WERI-Rb-1 (cell line): ENCODE measurements at regions not wholly inside any gene's neighbourhood (a gene's known extent, or its start where the extent isn't known, plus 50 kb on each side); places are given as distances from the start of the nearest gene placed in this dataset.

Experiments
- DNase-seq: peaks from one replicate; pipeline ENCODE4 v3.0.0-alpha.2; 2020
- H3K27ac ChIP-seq: fragments of 250-450 bp; sonication (Bioruptor Pico); 2 replicates; pipeline ENCODE4 v1.5.1; 2020; ENCODE audit warnings: mild to moderate bottlenecking, moderate library complexity
- H3K27me3 ChIP-seq: fragments of 250-450 bp; sonication (Bioruptor Pico); 2 replicates; pipeline ENCODE4 v1.5.1; 2021; ENCODE audit warnings: mild to moderate bottlenecking, low read depth, moderate library complexity; ENCODE audit not compliant: insufficient read depth, severe bottlenecking
- H3K36me3 ChIP-seq: fragments of 250-450 bp; sonication (Bioruptor Pico); 2 replicates; pipeline ENCODE4 v1.5.1; 2020; ENCODE audit warnings: mild to moderate bottlenecking, moderate library complexity
- H3K4me3 ChIP-seq: 2 replicates; pipeline ENCODE4 v1.5.1; 2011; ENCODE audit warnings: low read depth, mild to moderate bottlenecking, control low read depth, low read length
- H3K9me3 ChIP-seq: fragments of 250-450 bp; sonication (Bioruptor Pico); 2 replicates; pipeline ENCODE4 v1.5.1; 2021; ENCODE audit warnings: mild to moderate bottlenecking, moderate library complexity; ENCODE audit not compliant: severe bottlenecking
- TF ChIP-seq, protein P1 (sequence below): IDR thresholded peaks from 2 replicates; pipeline ENCODE4 v1.5.1; 2011; ENCODE audit warnings: low read depth, mild to moderate bottlenecking, control low read depth, inconsistent platforms, low read length

DNA sequence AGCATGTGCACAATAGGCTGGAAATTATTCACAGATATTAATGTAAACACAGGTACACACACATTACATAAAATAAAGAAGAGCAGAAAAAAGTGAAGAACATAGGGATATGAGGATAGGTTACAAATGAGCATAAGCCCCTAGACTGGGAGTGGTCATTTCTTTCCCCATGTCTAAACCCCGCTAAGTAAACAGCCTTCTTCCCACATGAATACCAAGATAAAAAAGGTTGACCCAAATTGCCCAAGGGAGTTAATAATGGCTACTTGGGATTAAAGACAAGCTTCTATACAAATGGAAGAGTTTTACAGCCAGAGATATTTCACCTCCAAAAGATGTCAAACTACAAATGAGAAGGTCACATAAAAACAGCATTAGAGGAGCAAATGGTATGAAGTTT, 527.1 kb upstream of the CELF2 start:
- H3K36me3 ChIP-seq, result no peaks in the 10 kb centered on the region
- H3K27me3 ChIP-seq, result no peaks in the 10 kb centered on the region
- no peak for DNase-seq
- H3K4me3 ChIP-seq, result no peak overlapping the region
- no peaks in the 10 kb centered on the region for H3K9me3 ChIP-seq
- TF ChIP-seq, protein P1, sequence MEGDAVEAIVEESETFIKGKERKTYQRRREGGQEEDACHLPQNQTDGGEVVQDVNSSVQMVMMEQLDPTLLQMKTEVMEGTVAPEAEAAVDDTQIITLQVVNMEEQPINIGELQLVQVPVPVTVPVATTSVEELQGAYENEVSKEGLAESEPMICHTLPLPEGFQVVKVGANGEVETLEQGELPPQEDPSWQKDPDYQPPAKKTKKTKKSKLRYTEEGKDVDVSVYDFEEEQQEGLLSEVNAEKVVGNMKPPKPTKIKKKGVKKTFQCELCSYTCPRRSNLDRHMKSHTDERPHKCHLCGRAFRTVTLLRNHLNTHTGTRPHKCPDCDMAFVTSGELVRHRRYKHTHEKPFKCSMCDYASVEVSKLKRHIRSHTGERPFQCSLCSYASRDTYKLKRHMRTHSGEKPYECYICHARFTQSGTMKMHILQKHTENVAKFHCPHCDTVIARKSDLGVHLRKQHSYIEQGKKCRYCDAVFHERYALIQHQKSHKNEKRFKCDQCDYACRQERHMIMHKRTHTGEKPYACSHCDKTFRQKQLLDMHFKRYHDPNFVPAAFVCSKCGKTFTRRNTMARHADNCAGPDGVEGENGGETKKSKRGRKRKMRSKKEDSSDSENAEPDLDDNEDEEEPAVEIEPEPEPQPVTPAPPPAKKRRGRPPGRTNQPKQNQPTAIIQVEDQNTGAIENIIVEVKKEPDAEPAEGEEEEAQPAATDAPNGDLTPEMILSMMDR, result no peak
- no peak overlapping the region for H3K27ac ChIP-seq

- no peak overlapping the region for H3K27ac ChIP-seq
- H3K9me3 ChIP-seq, result no peaks in the 10 kb centered on the region
These were observed 525.3 kb upstream of the CELF2 start for GRCh38 chr10:10492420-10492819.

DNA sequence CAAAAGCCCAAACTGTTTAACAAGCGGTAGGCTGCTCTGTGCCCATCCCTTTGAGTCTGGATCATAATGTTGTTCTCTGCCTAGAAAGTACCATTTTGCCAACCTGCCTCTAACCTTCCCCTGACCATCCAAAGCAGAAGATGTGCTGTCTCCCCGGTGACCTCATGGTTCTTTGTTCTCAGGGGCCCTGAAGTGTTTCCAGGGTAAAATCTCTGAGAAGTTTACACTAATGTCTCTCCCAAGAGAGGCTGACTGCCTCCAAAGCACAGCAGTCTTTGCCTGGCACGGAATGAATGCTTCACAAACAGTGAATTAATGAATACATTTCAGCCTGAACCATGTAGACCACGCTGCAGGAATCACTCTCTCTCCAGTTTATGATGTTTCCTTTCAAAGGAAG, 523.8 kb upstream of the CELF2 start:
- H3K4me3 ChIP-seq, result no peak overlapping the region
- TF ChIP-seq, protein P1, result no peak
- H3K36me3 ChIP-seq, result no peaks in the 10 kb centered on the region
- H3K27ac ChIP-seq, result no peak overlapping the region
- DNase-seq, result no peak
- no peaks in the 10 kb centered on the region for H3K27me3 ChIP-seq
- H3K9me3 ChIP-seq, result no peaks in the 10 kb centered on the region

More at GRCh38 chr10:10492420-10492819, 525.3 kb upstream of the CELF2 start:
- TF ChIP-seq, protein P1, result no peak
- Histone ChIP-seq H3K36me3 (no peaks in the 10 kb centered on the region), H3K4me3 (no peak overlapping the region), H3K27me3 (no peaks in the 10 kb centered on the region)
- no peak for DNase-seq

DNA sequence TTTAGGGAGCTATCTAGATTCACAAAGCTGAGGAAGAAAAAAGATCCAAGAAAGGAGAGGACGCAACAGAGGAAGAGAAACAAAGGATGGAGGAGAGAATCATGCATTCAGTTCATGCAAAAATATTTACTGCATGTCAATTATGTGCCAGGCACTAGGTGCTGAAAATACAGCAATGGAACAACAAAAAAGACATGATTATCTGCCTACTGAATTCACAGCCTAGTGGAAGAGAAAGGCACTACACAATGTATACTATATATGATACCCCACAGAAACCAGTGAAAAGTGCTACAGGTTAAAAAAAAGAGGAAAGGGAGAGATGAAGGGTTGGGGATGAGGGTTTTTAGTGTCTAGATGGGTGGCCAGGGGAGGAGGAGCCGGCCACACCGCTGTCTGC, 520.4 kb upstream of the CELF2 start:
- Histone ChIP-seq H3K36me3 (no peaks in the 10 kb centered on the region), H3K4me3 (no peak overlapping the region), H3K9me3 (no peaks in the 10 kb centered on the region), H3K27ac (no peak overlapping the region), H3K27me3 (no peaks in the 10 kb centered on the region)
- no peak for DNase-seq
- TF ChIP-seq, protein P1, result no peak

DNA sequence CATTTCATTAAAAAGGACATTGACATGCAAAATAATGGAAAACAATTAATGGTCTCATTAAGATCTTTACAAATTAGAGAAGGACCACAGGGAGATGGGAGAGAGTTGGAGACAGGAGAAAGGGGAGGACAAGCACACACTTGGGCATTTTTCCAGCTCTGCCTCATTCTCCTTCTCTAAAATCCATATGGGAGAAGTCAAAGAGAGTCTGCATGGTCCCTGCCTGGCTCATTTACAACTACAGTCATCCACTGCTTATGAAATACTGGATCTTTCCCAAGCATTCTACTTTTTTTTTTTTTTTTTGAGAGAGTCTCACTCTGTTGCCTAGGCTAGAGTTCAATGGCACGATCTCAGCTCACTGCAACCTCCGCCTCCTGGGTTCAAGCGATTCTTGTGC, 518.9 kb upstream of the CELF2 start:
- TF ChIP-seq, protein P1, result no peak
- DNase-seq, result no peak
- H3K27me3 ChIP-seq, result no peaks in the 10 kb centered on the region
- no peak overlapping the region for H3K4me3 ChIP-seq
- H3K36me3 ChIP-seq, result no peaks in the 10 kb centered on the region
- H3K27ac ChIP-seq, result no peak overlapping the region
- no peaks in the 10 kb centered on the region for H3K9me3 ChIP-seq

DNA sequence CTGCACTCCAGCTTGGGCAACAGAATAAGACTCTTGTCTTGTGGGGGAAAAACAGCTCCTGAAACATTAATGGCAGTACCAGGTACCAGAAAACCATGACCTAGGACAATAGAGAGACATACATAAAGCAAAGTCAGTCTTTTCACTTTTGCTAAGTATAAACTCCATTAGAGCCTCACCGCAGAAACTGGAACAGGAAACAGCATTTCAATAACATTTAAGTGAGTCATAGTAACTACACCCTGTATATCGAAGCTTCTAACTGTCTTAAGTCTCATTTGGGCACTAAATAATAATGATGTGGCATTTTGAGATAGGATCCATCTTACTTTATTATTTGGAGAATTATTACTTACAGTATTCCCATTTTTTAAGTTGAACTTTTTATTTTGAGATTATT, 517.8 kb upstream of the CELF2 start:
- Histone ChIP-seq H3K9me3 (no peaks in the 10 kb centered on the region), H3K27me3 (no peaks in the 10 kb centered on the region), H3K4me3 (no peak overlapping the region), H3K27ac (no peak overlapping the region), H3K36me3 (no peaks in the 10 kb centered on the region)
- TF ChIP-seq, protein P1, result no peak
- DNase-seq, result no peak
